Type B pancreatic cell (in vitro differentiated cells): ENCODE measurements at regions not wholly inside any gene's neighbourhood (a gene's known extent, or its start where the extent isn't known, plus 50 kb on each side); places are given as distances from the start of the nearest gene placed in this dataset.

Experiments
- DNase-seq: peaks from one replicate; pipeline ENCODE4 v3.0.0; 2021; ENCODE audit warnings: mixed read lengths; ENCODE audit not compliant: unreplicated experiment; ENCODE audit errors: extremely low spot score
- H3K27ac Mint-ChIP-seq: 2 replicates; pipeline ENCODE4 v1.8.0; 2021; ENCODE audit warnings: mild to moderate bottlenecking, mixed read lengths
- H3K27me3 Mint-ChIP-seq: 2 replicates; pipeline ENCODE4 v1.8.0; 2021; ENCODE audit warnings: mixed read lengths
- H3K36me3 Mint-ChIP-seq: 2 replicates; pipeline ENCODE4 v1.8.0; 2021; ENCODE audit warnings: mixed read lengths
- H3K4me1 Mint-ChIP-seq: one replicate; pipeline ENCODE4 v1.8.0; 2021; ENCODE audit warnings: mixed read lengths; ENCODE audit not compliant: unreplicated experiment
- H3K4me3 Mint-ChIP-seq: 2 replicates; pipeline ENCODE4 v1.8.0; 2021; ENCODE audit warnings: mild to moderate bottlenecking, mixed read lengths
- H3K9me3 Mint-ChIP-seq: 2 replicates; pipeline ENCODE4 v1.8.0; 2021; ENCODE audit warnings: mixed read lengths
- CTCF ChIP-seq: fragments of 200-600 bp; sonication (generic); conservative IDR thresholded peaks from 2 replicates; pipeline ENCODE4 v1.5.0; 2021; ENCODE audit warnings: antibody characterized with exemption, mild to moderate bottlenecking

- Mint-ChIP-seq H3K4me1 (no peaks in the 10 kb centered on the region), H3K4me3 (no peak overlapping the region), H3K9me3 (peaks cover 10% of the 10 kb centered on the region), H3K36me3 (no peaks in the 10 kb centered on the region), H3K27ac (no peak overlapping the region), H3K27me3 (no peaks in the 10 kb centered on the region)
- DNase-seq = no peak
- TF ChIP-seq CTCF = no peak
Observed at GRCh38 chr19:57053401-57053800, 66.4 kb upstream of the USP29 start.

GRCh38 chr19:57055956-57056355 is 63.8 kb upstream of the USP29 start:
- H3K9me3 Mint-ChIP-seq = peaks cover 11% of the 10 kb centered on the region
- H3K27me3 Mint-ChIP-seq = no peaks in the 10 kb centered on the region
- no peaks in the 10 kb centered on the region for H3K4me1 Mint-ChIP-seq
- H3K4me3 Mint-ChIP-seq = no peak overlapping the region
- no peaks in the 10 kb centered on the region for H3K36me3 Mint-ChIP-seq
- no peak for DNase-seq
- no peak overlapping the region for H3K27ac Mint-ChIP-seq
- TF ChIP-seq CTCF = no peak

- Mint-ChIP-seq H3K27me3 (no peaks in the 10 kb centered on the region), H3K4me1 (no peaks in the 10 kb centered on the region), H3K9me3 (peaks cover 9% of the 10 kb centered on the region), H3K36me3 (no peaks in the 10 kb centered on the region), H3K27ac (no peak overlapping the region), H3K4me3 (no peak overlapping the region)
- no peak for TF ChIP-seq CTCF
- DNase-seq = no peak
Observed at GRCh38 chr19:57057036-57057686, 62.6 kb upstream of the USP29 start.

- no peak overlapping the region for H3K27ac Mint-ChIP-seq
- no peak overlapping the region for H3K4me3 Mint-ChIP-seq
- DNase-seq = no peak
- no peaks in the 10 kb centered on the region for H3K27me3 Mint-ChIP-seq
- no peaks in the 10 kb centered on the region for H3K4me1 Mint-ChIP-seq
- no peak for TF ChIP-seq CTCF
- no peaks in the 10 kb centered on the region for H3K36me3 Mint-ChIP-seq
- peaks cover 18% of the 10 kb centered on the region for H3K9me3 Mint-ChIP-seq
Observed at GRCh38 chr19:57058871-57059270, 60.9 kb upstream of the USP29 start.

- no peak for TF ChIP-seq CTCF
- no peak overlapping the region for H3K4me3 Mint-ChIP-seq
- H3K27me3 Mint-ChIP-seq = no peaks in the 10 kb centered on the region
- no peaks in the 10 kb centered on the region for H3K4me1 Mint-ChIP-seq
- peaks cover 20% of the 10 kb centered on the region for H3K9me3 Mint-ChIP-seq
- no peak for DNase-seq
- no peak overlapping the region for H3K27ac Mint-ChIP-seq
- no peaks in the 10 kb centered on the region for H3K36me3 Mint-ChIP-seq
Observed at GRCh38 chr19:57063070-57063469, 56.7 kb upstream of the USP29 start.

GRCh38 chr19:57067440-57067839 is 52.3 kb upstream of the USP29 start:
- DNase-seq = no peak
- Mint-ChIP-seq H3K4me3 (no peak overlapping the region), H3K9me3 (peaks cover 22% of the 10 kb centered on the region), H3K27ac (no peak overlapping the region), H3K36me3 (no peaks in the 10 kb centered on the region), H3K27me3 (no peaks in the 10 kb centered on the region), H3K4me1 (no peaks in the 10 kb centered on the region)
- no peak for TF ChIP-seq CTCF
